ENCODE measurements at regions not wholly inside any gene's neighbourhood (a gene's known extent, or its start where the extent isn't known, plus 50 kb on each side); places are given as distances from the start of the nearest gene placed in this dataset.

DNA sequence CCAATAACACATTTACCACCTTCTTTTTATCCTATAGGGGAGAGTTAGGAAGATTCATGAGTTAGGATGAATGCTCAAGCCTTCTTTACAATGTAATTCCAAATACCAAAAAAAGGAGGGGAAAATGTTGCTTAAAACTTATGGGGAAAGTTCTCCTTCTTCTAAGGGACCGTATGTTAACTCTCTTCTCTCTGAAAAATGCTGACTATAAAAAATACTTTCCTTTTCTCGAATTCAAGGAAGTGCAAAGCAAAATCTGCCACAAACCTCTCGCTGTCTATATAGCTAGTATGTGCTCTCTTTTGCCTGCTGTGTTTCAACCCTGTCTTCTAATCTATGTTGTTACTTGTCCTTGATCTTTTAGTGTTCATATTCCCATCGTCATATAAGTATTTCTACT lies 768.6 kb upstream of the C9orf72 start:
- Histone ChIP-seq H2BK12ac (ENCODE audit: low read depth, low read length) (no peak overlapping the region), H3K4ac (replicated peaks; ENCODE audit: insufficient read length, low read depth, low read length) (no peak overlapping the region), H3K27me3 (replicated peaks in 1 of 4; ENCODE audit: control insufficient read depth in 3 of 4, extremely low read depth in 1 of 4, insufficient read depth in 3 of 4, low read length in 3 of 4) (no peaks in the 10 kb centered on the region), H2BK5ac (ENCODE audit: low read depth, low read length) (no peak overlapping the region), H3K9me3 (ENCODE audit: insufficient read depth in 2 of 2, low read depth in 1 of 2, low read length in 1 of 2) (0 out of 4 replicates have a peak, but pooled peaks cover 0 to 5% of the 10 kb centered on the region in 2 experiments), H4K91ac (replicated peaks; ENCODE audit: insufficient read length, low read length) (no peak overlapping the region), H3K23me2 (ENCODE audit: low read depth, low read length) (no peaks in the 10 kb centered on the region), H3K4me3 (ENCODE audit: extremely low read depth in 1 of 4, insufficient read depth in 2 of 4, low read depth in 3 of 4, low read length in 4 of 4) (no peak overlapping the region), H3K27ac (ENCODE audit: low read depth, low read length) (no peak overlapping the region), H3K79me1 (ENCODE audit: low read depth, low read length) (no peaks in the 10 kb centered on the region), H2BK20ac (ENCODE audit: low read length) (no peak overlapping the region), H3K56ac (replicated peaks; ENCODE audit: insufficient read length, low read depth, low read length) (no peak overlapping the region), H3K4me2 (ENCODE audit: insufficient read depth in 1 of 2, low read depth in 2 of 2, low read length in 2 of 2) (no peak overlapping the region), H2AK5ac (ENCODE audit: low read depth, low read length) (no peak overlapping the region), H3K23ac (ENCODE audit: insufficient read length) (no peak overlapping the region), H3K79me2 (ENCODE audit: control insufficient read depth in 1 of 2, insufficient read depth in 2 of 2, low read length in 2 of 2) (no peaks in the 10 kb centered on the region), H2BK15ac (ENCODE audit: low read length) (no peak overlapping the region), H4K5ac (ENCODE audit: insufficient read length, low read depth, low read length) (no peak overlapping the region), H2BK120ac (replicated peaks; ENCODE audit: low read depth, low read length) (no peak overlapping the region), H3K4me1 (replicated peaks in 1 of 4; ENCODE audit: control insufficient read depth in 3 of 4, insufficient read depth in 4 of 4, low read length in 3 of 4) (no peaks in the 10 kb centered on the region), H4K20me1 (replicated peaks in 1 of 2; ENCODE audit: control insufficient read depth in 1 of 2, insufficient read depth in 2 of 2, low read length in 2 of 2) (no peaks in the 10 kb centered on the region), H3K18ac (ENCODE audit: extremely low read depth, low read length) (no peak overlapping the region), H2AFZ (ENCODE audit: low read length) (no peak overlapping the region), H4K8ac (ENCODE audit: extremely low read depth, insufficient read depth, low read length) (no peak overlapping the region), H3K36me3 (ENCODE audit: control insufficient read depth in 2 of 4, insufficient read depth in 4 of 4, low read length in 3 of 4) (no peaks in the 10 kb centered on the region), H3K14ac (ENCODE audit: insufficient read length) (no peak overlapping the region), H3K9ac (replicated peaks in 1 of 4; ENCODE audit: extremely low read depth in 1 of 4, low read depth in 3 of 4, low read length in 3 of 4) (no peak overlapping the region)
- ChIA-PET CTCF (ENCODE audit: partially characterized antibody) (no interaction called here), POLR2A (ENCODE audit: partially characterized antibody) (no interaction called here)
- no peak for FAIRE-seq
- DNase-seq (ENCODE audit: low read depth in 1 of 2, low spot score in 2 of 2): no peak
- no peak for TF ChIP-seq NANOG (IDR thresholded peaks at IDR 0.05; ENCODE audit: insufficient read depth, low read depth, low read length, poor library complexity, severe bottlenecking)
- no peak for TF ChIP-seq EP300 (IDR thresholded peaks at IDR 0.05; ENCODE audit: borderline replicate concordance in 1 of 2, low read depth in 2 of 2, low read length in 2 of 2)
- WGBS, 2 experiments (ENCODE audit: extremely low coverage in 1 of 2, insufficient coverage in 1 of 2, insufficient read length in 1 of 2, insufficient replicate concordance in 2 of 2, low coverage in 1 of 2, low lambda C conversion rate in 2 of 2, missing lambda C conversion rate in 1 of 2): 84% methylated on average over 4 of the region's 4 CpGs; no CpG with 5 or more reads in 1 of the 2 experiments
